CD1c-positive myeloid dendritic cell (primary cell): ENCODE measurements at regions not wholly inside any gene's neighbourhood (a gene's known extent, or its start where the extent isn't known, plus 50 kb on each side); places are given as distances from the start of the nearest gene placed in this dataset.
"Not testable (repeated sequence)": the region's sequence is repeated elsewhere in the genome, so short reads cannot be mapped to it uniquely, and the experiment has no call there.

Source experiments
- DNase-seq: peaks from one replicate; pipeline ENCODE4 v3.0.0-alpha.2; 2016; ENCODE audit errors: extremely low spot score

- no peak for DNase-seq
Measured at GRCh38 chr12:131274061-131274460, 320.4 kb downstream of the ADGRD1 start.

- no peak for DNase-seq
Measured at GRCh38 chr12:131274906-131275305, 321.2 kb downstream of the ADGRD1 start.

DNA sequence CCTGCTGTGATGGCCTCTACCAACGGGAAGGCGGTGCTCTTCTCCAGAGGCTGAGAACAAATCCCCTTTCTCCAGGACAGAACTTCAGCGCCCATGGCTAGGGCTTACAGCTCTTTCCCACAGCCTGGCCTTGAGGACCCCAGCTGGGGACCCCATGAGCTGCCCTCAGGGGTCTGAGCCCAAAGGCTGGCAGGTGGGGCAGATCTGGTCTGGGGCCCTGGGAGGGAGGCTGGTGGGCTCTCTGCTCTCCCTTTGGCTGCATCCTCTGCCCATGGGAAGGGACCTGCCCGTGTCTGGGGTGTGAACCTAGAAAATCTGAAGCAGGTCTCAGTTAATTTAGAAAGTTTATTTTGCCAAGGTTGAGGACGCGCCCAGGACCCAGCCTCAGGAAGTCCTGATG is 322.1 kb downstream of the ADGRD1 start:
- no peak for DNase-seq

DNA sequence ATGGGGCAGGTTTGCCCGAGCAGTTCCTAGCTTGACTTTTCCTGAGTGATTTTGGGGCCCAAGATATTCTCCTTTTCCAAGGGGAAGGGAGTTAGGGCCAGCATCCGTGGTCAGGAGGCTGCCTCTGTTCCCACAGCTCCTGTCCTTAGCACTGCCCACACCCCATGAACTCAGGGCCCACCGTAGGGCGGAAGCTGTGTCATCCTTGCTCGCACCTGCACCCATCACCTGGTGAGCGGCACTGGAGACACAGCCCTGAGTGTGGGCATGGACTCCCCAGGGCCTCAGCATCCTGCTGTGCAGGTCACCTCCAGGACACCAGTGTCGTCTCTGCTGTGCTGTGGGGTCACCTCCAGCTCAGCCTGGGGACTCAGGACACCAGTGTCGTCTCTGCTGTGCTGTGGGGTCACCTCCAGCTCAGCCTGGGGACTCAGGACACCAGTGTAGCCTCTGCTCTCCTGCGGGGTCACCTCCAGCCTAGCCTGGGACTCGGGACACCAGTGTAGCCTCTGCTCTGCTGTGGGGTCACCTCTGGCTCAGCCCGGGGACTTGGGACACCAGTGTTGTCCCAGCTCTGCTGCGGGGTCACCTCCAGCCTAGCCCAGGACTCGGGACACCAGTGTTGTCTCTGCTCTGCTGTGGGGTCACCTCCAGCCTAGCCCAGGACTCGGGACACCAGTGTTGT is 322.9 kb downstream of the ADGRD1 start:
- no peak for DNase-seq

GRCh38 chr12:131277186-131278091 is 323.7 kb downstream of the ADGRD1 start:
- DNase-seq: not testable (repeated sequence)

GRCh38 chr12:131278451-131279115 is 324.9 kb downstream of the ADGRD1 start:
- not testable (repeated sequence) for DNase-seq

GRCh38 chr12:131279281-131279921 is 325.7 kb downstream of the ADGRD1 start:
- DNase-seq: no peak

DNA sequence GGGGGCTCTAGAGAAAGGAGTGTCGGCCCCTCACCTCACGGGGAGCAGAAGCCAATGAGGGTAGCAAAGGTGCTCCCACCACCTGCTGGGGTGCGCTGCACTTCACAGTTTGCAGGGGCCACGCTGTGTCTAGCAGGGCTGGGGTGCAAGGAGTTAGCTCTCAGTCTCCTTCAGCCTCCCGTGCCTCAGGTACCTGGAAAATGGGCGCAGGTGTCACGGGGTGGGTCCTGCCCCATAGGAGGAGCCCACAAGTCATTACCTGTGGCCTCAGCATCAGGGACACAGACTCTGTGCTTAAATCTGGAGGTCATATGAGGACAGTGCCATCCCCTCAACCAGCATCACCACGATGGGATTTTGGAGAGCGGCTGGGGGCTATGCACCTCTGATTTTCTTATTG is 326.7 kb downstream of the ADGRD1 start:
- DNase-seq: no peak

- DNase-seq: no peak
Measured at GRCh38 chr12:131281016-131281415, 327.3 kb downstream of the ADGRD1 start.

DNA sequence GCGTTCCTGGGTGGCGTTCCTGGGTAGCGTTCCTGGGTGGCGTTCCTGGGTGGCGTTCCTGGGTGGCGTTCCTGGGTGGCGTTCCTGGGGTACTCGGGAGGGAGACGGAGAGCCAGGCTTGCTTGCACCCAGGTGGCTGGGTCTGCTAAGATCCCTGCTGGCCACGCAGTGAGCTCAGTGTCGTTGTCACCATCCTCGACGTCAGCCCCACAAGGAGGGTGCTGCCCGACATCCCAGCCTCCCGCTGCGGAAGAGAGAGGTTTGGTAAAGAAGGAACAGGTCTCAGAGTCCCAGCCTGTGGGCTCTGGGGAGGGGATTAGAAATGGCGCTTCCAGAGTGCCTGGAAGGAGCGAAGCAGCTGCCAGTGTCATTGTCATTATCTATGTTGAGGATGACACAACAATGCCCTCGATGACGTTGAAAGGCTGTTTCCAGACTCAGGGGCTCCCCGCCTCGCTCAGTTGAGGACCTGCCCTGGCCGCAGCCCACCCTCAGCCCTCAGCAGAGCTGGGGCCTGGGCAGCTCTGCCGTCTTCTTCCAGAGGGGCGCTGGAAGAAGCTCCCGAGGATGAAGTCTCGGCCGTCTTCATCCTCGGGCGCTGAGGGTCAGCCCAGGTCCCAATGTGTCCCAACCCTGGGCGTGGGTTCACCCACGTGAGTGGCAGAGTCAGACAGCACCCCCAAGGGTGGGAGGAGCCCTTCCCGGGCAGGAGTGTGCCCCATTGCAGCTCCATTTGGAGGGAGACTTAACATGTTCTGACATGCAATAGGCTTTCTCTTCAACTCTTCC is 328.8 kb downstream of the ADGRD1 start:
- DNase-seq: no peak

DNA sequence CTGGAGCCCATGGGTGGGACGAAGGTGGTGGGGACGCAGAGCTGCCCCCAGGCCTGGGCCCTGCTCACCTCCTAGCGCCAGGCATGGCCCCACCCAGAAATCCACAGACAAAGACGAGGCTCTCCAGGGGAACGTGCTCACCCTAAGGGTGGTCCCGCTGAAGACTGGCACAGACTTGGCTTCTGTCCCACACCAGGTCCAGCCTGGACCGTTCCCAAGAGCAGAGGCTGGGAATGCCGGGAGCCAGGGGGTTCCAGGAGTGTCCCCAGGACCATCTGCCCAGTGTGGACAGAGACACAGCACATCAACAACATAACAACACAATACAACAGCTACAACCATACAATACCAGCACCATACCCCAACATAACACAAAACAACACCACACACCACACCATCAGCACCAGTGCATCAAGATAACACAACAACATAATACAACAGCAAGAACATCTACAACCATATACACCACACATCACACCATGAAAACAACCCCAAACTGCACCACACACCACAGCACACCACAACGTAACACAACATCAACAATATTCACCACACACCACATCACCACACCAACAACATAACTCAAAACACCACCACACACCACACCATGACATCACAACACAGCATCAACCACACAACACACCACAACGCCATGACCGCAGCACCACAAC is 329.6 kb downstream of the ADGRD1 start:
- no peak for DNase-seq

- not testable (repeated sequence) for DNase-seq
Measured at GRCh38 chr12:131283862-131284825, 330.4 kb downstream of the ADGRD1 start.

DNA sequence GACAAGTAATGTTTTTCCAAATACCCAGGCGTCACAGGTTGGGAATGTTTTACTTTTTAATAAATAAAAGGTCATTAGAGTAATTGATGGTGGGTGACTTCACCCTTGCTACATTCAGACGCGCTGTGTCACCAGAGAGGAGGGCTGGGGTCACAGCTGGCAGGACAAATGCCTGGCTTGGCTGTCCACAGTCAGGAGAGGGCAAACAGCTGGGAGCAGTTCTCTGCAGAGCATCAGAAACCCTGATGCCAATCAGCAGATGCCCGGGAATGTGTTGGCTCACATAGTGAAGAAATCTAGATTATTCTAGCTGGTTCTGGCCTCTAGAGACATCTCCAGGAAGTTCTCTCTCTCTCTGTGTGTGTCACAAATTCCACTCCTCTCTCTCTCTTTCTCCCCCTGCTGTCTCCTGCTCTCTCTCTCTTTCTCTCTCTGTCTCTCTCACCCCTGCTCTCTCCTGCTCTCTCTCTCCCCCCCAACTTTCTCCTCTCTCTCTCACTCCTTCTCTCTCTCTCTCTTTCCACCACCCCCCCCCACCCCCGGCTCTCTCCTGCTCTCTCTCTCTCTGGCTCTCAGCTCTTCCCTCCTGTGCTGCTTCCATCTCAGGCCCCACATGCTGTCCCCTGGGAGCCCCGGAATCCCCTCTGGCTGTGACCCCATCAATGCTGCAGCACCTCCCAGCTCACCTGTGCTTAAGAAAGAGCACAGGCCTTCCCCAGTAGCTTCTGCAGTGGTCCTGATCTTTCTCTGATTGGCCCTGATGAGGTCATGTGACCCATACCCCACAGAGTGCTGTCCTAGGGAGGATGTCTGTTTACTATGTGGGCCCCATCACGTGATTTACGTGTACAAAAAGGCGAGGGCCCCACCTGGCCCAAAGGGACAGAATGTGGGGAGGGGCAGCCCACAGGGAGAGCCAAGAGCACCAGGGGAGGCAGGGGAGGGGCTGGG is 331.5 kb downstream of the ADGRD1 start:
- DNase-seq: not testable (repeated sequence)

DNA sequence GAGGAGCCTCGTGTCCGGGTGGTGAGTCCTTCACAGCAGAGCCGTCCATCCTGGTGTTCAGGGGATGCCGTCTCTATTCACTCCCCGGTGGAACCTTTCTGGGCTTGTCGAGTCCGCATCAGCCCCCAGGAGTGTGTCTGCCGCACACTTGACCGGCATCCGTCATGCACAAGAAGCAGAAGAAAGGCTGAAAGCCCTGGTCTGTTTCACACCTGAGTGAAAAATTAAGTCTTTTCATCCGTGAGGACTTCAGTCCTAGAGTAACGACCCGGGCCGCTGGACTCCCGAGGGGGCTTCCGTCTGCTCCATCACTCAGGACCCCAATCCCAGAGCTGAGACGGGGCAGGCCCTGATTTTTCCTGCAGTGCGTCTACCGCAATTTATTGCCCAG is 332.2 kb downstream of the ADGRD1 start:
- DNase-seq: not testable (repeated sequence)

DNA sequence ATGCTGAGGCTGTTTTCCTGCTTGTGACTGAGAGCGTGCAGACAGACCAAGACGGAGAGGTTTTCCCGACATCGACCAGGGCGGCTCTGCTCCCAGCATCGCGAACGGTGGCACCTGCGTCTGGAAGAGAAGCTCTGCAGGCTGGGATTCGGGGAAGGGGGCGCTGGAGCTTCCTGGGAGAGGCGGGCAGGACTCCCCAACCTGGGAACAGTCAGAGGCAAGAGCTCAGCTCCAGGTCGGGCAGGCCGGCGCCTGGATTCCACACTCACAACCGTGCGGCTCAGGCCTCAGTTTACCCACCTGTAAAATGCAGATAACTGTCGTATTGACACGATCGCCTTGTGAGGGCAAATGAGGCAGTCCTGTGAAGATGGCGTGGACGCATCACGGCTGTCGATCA is 332.6 kb downstream of the ADGRD1 start:
- DNase-seq: not testable (repeated sequence)

- DNase-seq: no peak
Measured at GRCh38 chr12:131287015-131287937, 333.6 kb downstream of the ADGRD1 start.
